ENCODE measurements at regions not wholly inside any gene's neighbourhood (a gene's known extent, or its start where the extent isn't known, plus 50 kb on each side); places are given as distances from the start of the nearest gene placed in this dataset.

DNA sequence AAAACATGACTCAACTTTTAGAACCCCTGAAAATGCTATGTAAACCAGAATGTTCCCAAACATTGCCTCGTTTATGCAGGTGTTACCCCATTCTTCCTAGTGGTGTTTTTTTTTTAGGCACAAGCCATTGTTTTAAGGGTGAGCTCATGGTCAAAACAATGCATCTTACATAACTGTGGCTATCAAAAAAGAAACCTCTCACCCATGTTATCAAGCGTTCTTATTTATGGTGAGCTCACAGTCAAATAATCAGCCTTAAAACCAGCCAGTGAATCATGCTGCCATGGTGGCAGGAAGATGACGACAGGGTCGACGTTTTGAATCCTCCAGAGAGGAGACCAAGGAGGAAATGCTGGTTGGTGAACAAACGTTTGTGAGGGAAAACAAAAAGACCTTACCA lies 195.2 kb downstream of the KDR start:
- no peak overlapping the region for H3K23ac ChIP-seq (ENCODE audit: low read depth, low read length)
- no peak overlapping the region for H2BK5ac ChIP-seq (ENCODE audit: low read depth, low read length, poor library complexity, severe bottlenecking)
- no TSS peak for BruUV-seq (replicated peaks)
- H3K18ac ChIP-seq (ENCODE audit: low read depth, low read length) = no peak overlapping the region
- no peaks in the 10 kb centered on the region for H3K9me1 ChIP-seq (ENCODE audit: insufficient read depth, low read length)
- in situ Hi-C loops (cut with MboI; ENCODE audit: low sequenced_read_pairs) = no loop called here
- dilution Hi-C loops (cut with HindIII; ENCODE audit: low sequenced_read_pairs, unreplicated experiment) = no loop called here
- H4K8ac ChIP-seq (ENCODE audit: low read depth in 2 of 2, low read length in 2 of 2) = no peak overlapping the region
- no peak overlapping the region for H4K91ac ChIP-seq (ENCODE audit: insufficient read depth, low read depth, low read length)
- no peaks in the 10 kb centered on the region for H4K20me1 ChIP-seq (ENCODE audit: insufficient read depth, low read length)
- no peaks in the 10 kb centered on the region for H3K9me3 ChIP-seq (ENCODE audit: control insufficient read depth, insufficient read depth, low read length)
- H2BK15ac ChIP-seq (ENCODE audit: low read depth, low read length) = no peak overlapping the region
- peak overlapping the region; percentile 17; the same call in 1 of the 2 replicates for H3K4me2 ChIP-seq (ENCODE audit: low read depth, low read length)
- no peaks in the 10 kb centered on the region for H3K79me1 ChIP-seq (ENCODE audit: low read depth in 1 of 2, low read length in 2 of 2)
- H3K4me3 ChIP-seq (ENCODE audit: insufficient read depth, low read depth, low read length) = no peak overlapping the region
- no peak overlapping the region for H4K5ac ChIP-seq (ENCODE audit: low read depth, low read length)
- no CpG with 5 or more reads among the region's 6 CpGs for WGBS, 2 experiments (ENCODE audit: extremely low coverage in 2 of 2, insufficient read length in 1 of 2)
- H3K14ac ChIP-seq (replicated peaks; ENCODE audit: low read depth, low read length) = no peak overlapping the region
- H2AK5ac ChIP-seq (ENCODE audit: low read depth, low read length) = no peak overlapping the region
- ChIA-PET CTCF (interaction anchor here (0.6 to 1.0 kb wide), 2 partner anchors 11 to 273 kb away, joined by 3 read pairs; no protein-coding TSS in a partner anchor), POLR2A (ENCODE audit: unreplicated experiment) (no interaction called here)
- no peak overlapping the region for H2AFZ ChIP-seq (replicated peaks; ENCODE audit: low read length, poor library complexity)
- ATAC-seq (ENCODE audit: low read depth) (no peak), DNase-seq (peak; percentile 31)
- H3K4ac ChIP-seq (ENCODE audit: low read depth, low read length) = no peak overlapping the region
- H2AK9ac ChIP-seq (replicated peaks; ENCODE audit: low read depth, low read length, poor library complexity) = no peak overlapping the region
- H3K56ac ChIP-seq (ENCODE audit: extremely low read depth, insufficient read depth, low read length) = no peak overlapping the region
- intact Hi-C loops (cut with micrococcal nuclease) = no loop called here
- no peak overlapping the region for H2BK120ac ChIP-seq (ENCODE audit: low read depth, low read length)
- H3K27ac ChIP-seq (ENCODE audit: insufficient read depth, low read length) = no peak overlapping the region
- H3K36me3 ChIP-seq (ENCODE audit: control insufficient read depth, insufficient read depth, low read length) = no peaks in the 10 kb centered on the region
- H3K4me1 ChIP-seq (ENCODE audit: control insufficient read depth, insufficient read depth, low read length) = peaks cover 3% of the 10 kb centered on the region; the same call in 1 of the 2 replicates
- H3K27me3 ChIP-seq (ENCODE audit: control insufficient read depth, insufficient read depth, low read length) = peaks cover 6% of the 10 kb centered on the region
- TF ChIP-seq, protein P1, sequence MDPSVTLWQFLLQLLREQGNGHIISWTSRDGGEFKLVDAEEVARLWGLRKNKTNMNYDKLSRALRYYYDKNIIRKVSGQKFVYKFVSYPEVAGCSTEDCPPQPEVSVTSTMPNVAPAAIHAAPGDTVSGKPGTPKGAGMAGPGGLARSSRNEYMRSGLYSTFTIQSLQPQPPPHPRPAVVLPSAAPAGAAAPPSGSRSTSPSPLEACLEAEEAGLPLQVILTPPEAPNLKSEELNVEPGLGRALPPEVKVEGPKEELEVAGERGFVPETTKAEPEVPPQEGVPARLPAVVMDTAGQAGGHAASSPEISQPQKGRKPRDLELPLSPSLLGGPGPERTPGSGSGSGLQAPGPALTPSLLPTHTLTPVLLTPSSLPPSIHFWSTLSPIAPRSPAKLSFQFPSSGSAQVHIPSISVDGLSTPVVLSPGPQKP (IDR thresholded peaks at IDR 0.05; ENCODE audit: borderline replicate concordance, low read depth, low read length) = no peak
- TF ChIP-seq CHD1 (IDR thresholded peaks at IDR 0.05; ENCODE audit: low read depth, low read length) (no peak), MAZ (IDR thresholded peaks at IDR 0.05; ENCODE audit: borderline replicate concordance, low read depth, low read length) (no peak), SMC3 (IDR thresholded peaks at IDR 0.05; ENCODE audit: low read depth, low read length) (no peak), FOS (IDR thresholded peaks at IDR 0.05; ENCODE audit: low read depth, low read length) (no peak), MXI1 (IDR thresholded peaks at IDR 0.05; ENCODE audit: borderline replicate concordance, low read depth, low read length) (no peak)
- H2BK20ac ChIP-seq (ENCODE audit: low read depth, low read length) = no peak overlapping the region; the same call in 1 of the 2 replicates
- H3K9ac ChIP-seq (ENCODE audit: low read depth, low read length) = no peak overlapping the region

Measured in IMR-90 (cell line).